ENCODE measurements at regions not wholly inside any gene's neighbourhood (a gene's known extent, or its start where the extent isn't known, plus 50 kb on each side); places are given as distances from the start of the nearest gene placed in this dataset.

DNA sequence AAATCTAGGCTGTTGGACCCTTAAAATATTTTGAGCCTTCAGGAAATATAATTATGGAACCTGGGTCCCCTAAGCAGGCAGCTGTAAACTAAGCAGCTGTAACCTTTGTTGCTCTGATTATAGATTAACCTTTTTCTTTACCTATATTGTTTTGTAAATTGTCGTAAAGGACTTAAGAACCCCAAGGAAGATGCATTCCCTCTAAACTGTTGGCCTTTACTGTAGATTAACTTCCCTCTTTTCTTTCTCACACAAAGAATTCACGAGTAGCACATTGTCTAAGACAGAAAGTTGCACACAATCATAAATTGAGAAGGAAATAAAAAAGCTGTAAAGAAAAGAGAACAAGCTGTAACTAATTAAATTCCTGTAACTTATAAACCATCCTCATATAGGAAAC lies 877.3 kb downstream of the ROBO2 start:
- DNase-seq (ENCODE audit: low spot score), result no peak
- Mint-ChIP-seq H3K9me3 (ENCODE audit: low read depth) (peaks cover 4% of the 10 kb centered on the region), H3K4me3 (ENCODE audit: unreplicated experiment) (no peak overlapping the region), H3K4me1 (ENCODE audit: low read depth) (no peaks in the 10 kb centered on the region), H3K36me3 (ENCODE audit: low read depth) (peaks cover 2% of the 10 kb centered on the region), H3K27me3 (ENCODE audit: low read depth) (no peaks in the 10 kb centered on the region), H3K27ac (ENCODE audit: unreplicated experiment) (no peak overlapping the region)
- TF ChIP-seq, protein P1, sequence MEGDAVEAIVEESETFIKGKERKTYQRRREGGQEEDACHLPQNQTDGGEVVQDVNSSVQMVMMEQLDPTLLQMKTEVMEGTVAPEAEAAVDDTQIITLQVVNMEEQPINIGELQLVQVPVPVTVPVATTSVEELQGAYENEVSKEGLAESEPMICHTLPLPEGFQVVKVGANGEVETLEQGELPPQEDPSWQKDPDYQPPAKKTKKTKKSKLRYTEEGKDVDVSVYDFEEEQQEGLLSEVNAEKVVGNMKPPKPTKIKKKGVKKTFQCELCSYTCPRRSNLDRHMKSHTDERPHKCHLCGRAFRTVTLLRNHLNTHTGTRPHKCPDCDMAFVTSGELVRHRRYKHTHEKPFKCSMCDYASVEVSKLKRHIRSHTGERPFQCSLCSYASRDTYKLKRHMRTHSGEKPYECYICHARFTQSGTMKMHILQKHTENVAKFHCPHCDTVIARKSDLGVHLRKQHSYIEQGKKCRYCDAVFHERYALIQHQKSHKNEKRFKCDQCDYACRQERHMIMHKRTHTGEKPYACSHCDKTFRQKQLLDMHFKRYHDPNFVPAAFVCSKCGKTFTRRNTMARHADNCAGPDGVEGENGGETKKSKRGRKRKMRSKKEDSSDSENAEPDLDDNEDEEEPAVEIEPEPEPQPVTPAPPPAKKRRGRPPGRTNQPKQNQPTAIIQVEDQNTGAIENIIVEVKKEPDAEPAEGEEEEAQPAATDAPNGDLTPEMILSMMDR (IDR thresholded peaks at IDR 0.05), result no peak

DNA sequence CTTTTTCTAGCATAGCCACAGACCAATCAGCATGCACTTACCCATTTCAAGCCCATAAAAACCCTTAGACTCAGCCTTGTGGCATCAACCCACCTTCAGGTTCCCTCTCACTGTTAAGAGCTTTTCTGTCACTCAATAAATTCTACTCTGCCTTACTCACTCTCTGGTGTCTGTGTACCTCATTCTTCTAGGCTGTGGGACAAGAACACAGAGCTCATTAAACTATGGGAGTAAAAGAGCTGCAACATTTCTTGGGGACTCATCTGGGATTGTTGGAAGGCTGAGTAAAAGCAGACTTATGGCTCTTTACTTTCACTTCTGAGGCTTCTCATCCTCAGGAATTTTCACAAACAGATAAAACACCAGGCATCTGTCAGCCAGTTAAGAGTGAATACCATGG lies 879.3 kb downstream of the ROBO2 start:
- H3K27ac Mint-ChIP-seq (ENCODE audit: unreplicated experiment), result no peak overlapping the region
- no peak for DNase-seq (ENCODE audit: low spot score)
- no peaks in the 10 kb centered on the region for H3K4me1 Mint-ChIP-seq (ENCODE audit: low read depth)
- no peaks in the 10 kb centered on the region for H3K27me3 Mint-ChIP-seq (ENCODE audit: low read depth)
- no peak overlapping the region for H3K4me3 Mint-ChIP-seq (ENCODE audit: unreplicated experiment)
- peaks cover 2% of the 10 kb centered on the region for H3K36me3 Mint-ChIP-seq (ENCODE audit: low read depth)
- peaks cover 4% of the 10 kb centered on the region for H3K9me3 Mint-ChIP-seq (ENCODE audit: low read depth)
- TF ChIP-seq, protein P1 (IDR thresholded peaks at IDR 0.05), result no peak

DNA sequence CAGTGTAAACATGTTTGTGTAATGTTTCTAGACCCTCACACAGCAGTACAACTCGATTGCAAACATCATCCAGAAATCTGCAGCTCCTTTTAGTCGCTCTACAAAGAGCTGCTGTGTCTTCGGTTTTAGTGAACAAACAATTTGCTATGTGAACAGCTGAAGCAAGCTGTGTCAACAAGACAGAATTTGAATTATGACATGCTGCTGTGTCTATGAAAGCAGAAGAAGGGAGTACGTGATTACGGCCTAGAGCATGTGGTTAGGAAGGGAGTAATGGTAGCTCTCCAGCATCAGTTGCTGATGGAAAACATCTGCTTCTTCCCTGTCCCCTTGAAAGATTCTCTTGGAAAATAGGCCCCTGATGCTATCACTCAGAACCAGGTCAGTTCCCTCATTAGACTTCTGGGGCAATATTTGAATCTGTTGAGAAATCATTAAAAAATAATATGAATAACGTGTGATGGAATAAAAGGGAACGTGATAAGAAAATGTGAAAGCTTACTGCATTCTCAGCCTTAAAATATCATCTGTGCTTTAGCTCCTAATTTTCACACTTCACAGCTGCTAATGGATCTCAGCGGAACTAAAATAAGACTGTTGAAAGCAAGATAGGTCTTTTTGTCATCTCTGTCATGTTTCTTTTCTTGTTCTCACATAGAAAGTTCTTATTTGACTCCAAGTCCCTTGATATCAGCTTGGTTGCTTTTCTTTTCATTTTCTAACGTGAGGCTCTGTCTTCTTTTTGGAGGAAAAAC lies 891.5 kb downstream of the ROBO2 start:
- Mint-ChIP-seq H3K4me1 (ENCODE audit: low read depth) (no peaks in the 10 kb centered on the region), H3K27ac (ENCODE audit: unreplicated experiment) (no peak overlapping the region), H3K36me3 (ENCODE audit: low read depth) (no peaks in the 10 kb centered on the region), H3K27me3 (ENCODE audit: low read depth) (no peaks in the 10 kb centered on the region), H3K9me3 (ENCODE audit: low read depth) (no peaks in the 10 kb centered on the region), H3K4me3 (ENCODE audit: unreplicated experiment) (no peak overlapping the region)
- TF ChIP-seq, protein P1 (IDR thresholded peaks at IDR 0.05), result no peak
- DNase-seq (ENCODE audit: low spot score), result no peak

DNA sequence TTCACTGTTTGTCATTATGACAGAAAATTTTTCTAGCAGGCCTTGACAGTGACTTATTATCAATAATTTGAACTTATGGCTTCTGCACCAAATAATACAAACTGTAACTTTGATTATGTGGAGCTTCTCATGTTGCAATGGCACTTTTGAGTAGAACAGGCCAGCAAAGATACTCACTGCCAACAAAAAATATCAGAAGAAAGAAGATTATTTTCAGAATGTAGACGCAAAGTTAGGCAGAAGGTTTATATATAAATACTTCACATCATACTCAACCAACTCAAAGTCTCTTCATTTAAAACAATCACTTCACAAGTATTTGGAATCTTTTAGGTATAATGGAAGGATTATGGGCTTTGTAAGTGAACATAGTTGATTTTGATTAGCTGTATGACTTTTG lies 893.0 kb downstream of the ROBO2 start:
- Mint-ChIP-seq H3K4me3 (ENCODE audit: unreplicated experiment) (no peak overlapping the region), H3K9me3 (ENCODE audit: low read depth) (peaks cover 6% of the 10 kb centered on the region), H3K27me3 (ENCODE audit: low read depth) (no peaks in the 10 kb centered on the region), H3K4me1 (ENCODE audit: low read depth) (no peaks in the 10 kb centered on the region), H3K27ac (ENCODE audit: unreplicated experiment) (no peak overlapping the region), H3K36me3 (ENCODE audit: low read depth) (no peaks in the 10 kb centered on the region)
- TF ChIP-seq, protein P1 (IDR thresholded peaks at IDR 0.05), result no peak
- no peak for DNase-seq (ENCODE audit: low spot score)

DNA sequence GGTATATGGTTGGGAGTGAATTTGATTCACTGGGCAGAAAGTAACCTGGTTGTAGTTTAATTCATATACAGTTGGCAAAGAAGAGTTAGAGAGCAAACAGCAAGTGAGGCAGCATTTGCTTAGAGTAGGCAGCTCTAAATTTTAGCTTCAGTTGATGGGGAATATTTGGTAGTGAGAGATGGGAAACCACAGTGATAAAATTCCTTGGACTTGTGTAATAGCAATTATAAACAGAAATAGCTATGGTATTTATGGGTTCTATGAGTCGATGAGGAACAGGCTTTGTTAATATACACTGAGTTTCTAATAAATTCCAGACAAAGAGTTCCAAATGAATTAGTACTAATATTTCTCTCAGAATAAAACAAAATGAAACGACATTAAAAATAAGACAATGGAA lies 894.0 kb downstream of the ROBO2 start:
- no peak for DNase-seq (ENCODE audit: low spot score)
- TF ChIP-seq, protein P1 (IDR thresholded peaks at IDR 0.05), result no peak
- no peak overlapping the region for H3K27ac Mint-ChIP-seq (ENCODE audit: unreplicated experiment)
- H3K36me3 Mint-ChIP-seq (ENCODE audit: low read depth), result no peaks in the 10 kb centered on the region
- H3K4me3 Mint-ChIP-seq (ENCODE audit: unreplicated experiment), result no peak overlapping the region
- H3K27me3 Mint-ChIP-seq (ENCODE audit: low read depth), result no peaks in the 10 kb centered on the region
- no peaks in the 10 kb centered on the region for H3K4me1 Mint-ChIP-seq (ENCODE audit: low read depth)
- H3K9me3 Mint-ChIP-seq (ENCODE audit: low read depth), result peaks cover 6% of the 10 kb centered on the region
